Spleen (tissue), 11 donors: ENCODE measurements at regions not wholly inside any gene's neighbourhood (a gene's known extent, or its start where the extent isn't known, plus 50 kb on each side); places are given as distances from the start of the nearest gene placed in this dataset.
"Not testable (repeated sequence)": the region's sequence is repeated elsewhere in the genome, so short reads cannot be mapped to it uniquely, and the experiment has no call there.

Experiments
- DNase-seq: peaks from one replicate; pipeline ENCODE4 v3.0.0-alpha.2; 2020
- H3K27ac ChIP-seq, 8 donors: fragments of 200-600 bp; sonication (generic) in 7 of 8; 1 replicate in 4 of 8; 2 replicates in 4 of 8; pipeline versions ENCODE4 v1.5.0 to v1.8.0; 2016 to 2021; ENCODE audit warnings: inconsistent platforms in 4 of 8, mild to moderate bottlenecking in 4 of 8, moderate library complexity in 1 of 8
- H3K27me3 ChIP-seq, 7 donors: fragments of 200-600 bp; sonication (generic) in 6 of 7; replicated peaks in 1 of 7; 1 replicate in 4 of 7; 2 replicates in 3 of 7; pipeline versions ENCODE4 v1.5.0 to v1.8.0; 2016 to 2021; ENCODE audit warnings: inconsistent platforms in 3 of 7, mild to moderate bottlenecking in 1 of 7
- H3K36me3 ChIP-seq, 6 donors: fragments of 200-600 bp; sonication (generic) in 5 of 6; 1 replicate in 4 of 6; 2 replicates in 2 of 6; pipeline versions ENCODE4 v1.5.0 to v1.8.0; 2016 to 2021; ENCODE audit warnings: inconsistent platforms in 2 of 6
- H3K4me1 ChIP-seq, 6 donors: fragments of 200-600 bp; sonication (generic) in 5 of 6; 1 replicate in 3 of 6; 2 replicates in 3 of 6; pipeline versions ENCODE4 v1.5.0 to v1.8.0; 2016 to 2021; ENCODE audit warnings: inconsistent platforms in 3 of 6
- H3K4me3 ChIP-seq, 8 donors: fragments of 200-600 bp; sonication (generic) in 7 of 8; 1 replicate in 4 of 8; 2 replicates in 4 of 8; pipeline versions ENCODE4 v1.5.0 to v1.8.0; 2016 to 2021; ENCODE audit warnings: inconsistent platforms in 4 of 8, mild to moderate bottlenecking in 4 of 8, moderate library complexity in 2 of 8
- H3K9me3 ChIP-seq, 8 donors: fragments of 200-600 bp; sonication (generic) in 7 of 8; 1 replicate in 4 of 8; 2 replicates in 4 of 8; pipeline versions ENCODE4 v1.5.0 to v1.8.0; 2016 to 2021; ENCODE audit warnings: inconsistent platforms in 4 of 8
- POLR2A ChIP-seq, 3 donors: fragments of 450-650 bp; IDR thresholded peaks; one replicate each; pipeline ENCODE4 v1.5.1; 2017; ENCODE audit warnings: antibody characterized with exemption in 3 of 3, mild to moderate bottlenecking in 1 of 3
- POLR2AphosphoS5 ChIP-seq, 3 donors: sonication (generic); formaldehyde crosslinking; IDR thresholded peaks; one replicate each; pipeline ENCODE4 v1.5.1; 2017; ENCODE audit warnings: antibody characterized with exemption in 3 of 3
- whole genome bisulfite sequencing, 5 donors: extraction: QIAGEN DNeasy Blood & Tissue Kit in 3 of 5; methylation state at CpG; one replicate each; pipeline versions ENCODE4 v1.1.5 to v1.1.7; 2013 to 2018; 5-methylcytosine and 5-hydroxymethylcytosine counted together
- intact Hi-C: fragments of 100-400 bp; cut with DNase I; formaldehyde crosslinking; loops from one replicate; pipeline ENCODE4 v1.15.0; 2023; ENCODE audit warnings: low total_unique reads
- TF ChIP-seq, protein P1 (sequence below), 11 experiments: fragments of 200-600 bp in 7 of 11; fragments of 450-650 bp in 4 of 11; sonication (generic) in 4 of 11; IDR thresholded peaks in 8 of 11; conservative IDR thresholded peaks in 3 of 11; 1 replicate in 7 of 11; 2 replicates in 4 of 11; pipeline versions ENCODE4 v1.4.0 to v1.8.0; 2016 to 2021; ENCODE audit warnings: antibody characterized with exemption in 11 of 11, inconsistent platforms in 4 of 11, mild to moderate bottlenecking in 1 of 11
- donor health status: healthy with polysubstance abuse.
- donor health status: DM: no; HTN: no; CAD: no; lungs with moderate emphysema.
- donor health status: DM: no; HTN: no; CAD: no.
- donor health status: Bipolar disorder and iron deficiency.
- donor health status: healthy.
- donor health status: DM: no; HTN: no; CAD: no.
- donor health status: DM: yes; HTN: yes; CAD: no.

DNA sequence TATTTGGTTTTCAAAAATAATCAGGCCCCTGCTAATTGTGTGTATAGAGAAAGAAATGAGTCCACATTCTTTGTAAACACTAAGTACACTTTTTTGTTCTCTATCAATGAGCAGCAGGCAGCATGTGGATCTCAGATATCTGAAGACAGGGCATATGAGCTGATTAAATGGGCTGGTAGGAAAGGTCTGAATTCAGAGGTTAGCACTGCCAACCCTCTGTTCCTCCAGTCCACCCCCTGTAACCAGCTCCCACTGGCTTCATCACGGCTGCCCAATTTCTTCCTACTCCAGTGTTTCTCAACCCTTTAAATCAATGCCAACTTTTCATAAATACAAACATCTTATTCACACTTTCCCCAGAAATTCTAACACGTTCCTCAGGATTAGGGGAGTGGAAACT is 128.5 kb downstream of the TPBG start:
- DNase-seq, result no peak
- WGBS, 5 donors, result 56 to 68% (median 61%) methylated on average over 2 of the region's 2 CpGs
- no peak overlapping the region for H3K4me3 ChIP-seq
- H3K27me3 ChIP-seq, result no peaks in the 10 kb centered on the region
- TF ChIP-seq POLR2A (IDR thresholded peaks at IDR 0.05) (no peak), POLR2AphosphoS5 (IDR thresholded peaks at IDR 0.05) (no peak)
- TF ChIP-seq, protein P1, sequence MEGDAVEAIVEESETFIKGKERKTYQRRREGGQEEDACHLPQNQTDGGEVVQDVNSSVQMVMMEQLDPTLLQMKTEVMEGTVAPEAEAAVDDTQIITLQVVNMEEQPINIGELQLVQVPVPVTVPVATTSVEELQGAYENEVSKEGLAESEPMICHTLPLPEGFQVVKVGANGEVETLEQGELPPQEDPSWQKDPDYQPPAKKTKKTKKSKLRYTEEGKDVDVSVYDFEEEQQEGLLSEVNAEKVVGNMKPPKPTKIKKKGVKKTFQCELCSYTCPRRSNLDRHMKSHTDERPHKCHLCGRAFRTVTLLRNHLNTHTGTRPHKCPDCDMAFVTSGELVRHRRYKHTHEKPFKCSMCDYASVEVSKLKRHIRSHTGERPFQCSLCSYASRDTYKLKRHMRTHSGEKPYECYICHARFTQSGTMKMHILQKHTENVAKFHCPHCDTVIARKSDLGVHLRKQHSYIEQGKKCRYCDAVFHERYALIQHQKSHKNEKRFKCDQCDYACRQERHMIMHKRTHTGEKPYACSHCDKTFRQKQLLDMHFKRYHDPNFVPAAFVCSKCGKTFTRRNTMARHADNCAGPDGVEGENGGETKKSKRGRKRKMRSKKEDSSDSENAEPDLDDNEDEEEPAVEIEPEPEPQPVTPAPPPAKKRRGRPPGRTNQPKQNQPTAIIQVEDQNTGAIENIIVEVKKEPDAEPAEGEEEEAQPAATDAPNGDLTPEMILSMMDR (IDR thresholded peaks at IDR 0.05 in 8 of 11, conservative IDR thresholded peaks at IDR 0.05 in 3 of 11), result no peak
- H3K4me1 ChIP-seq, result no peaks in the 10 kb centered on the region
- intact Hi-C loops, result no loop called here
- peaks cover 0 to 36% (median 24%) of the 10 kb centered on the region in 8 donors for H3K9me3 ChIP-seq
- H3K27ac ChIP-seq, result no peak overlapping the region
- no peaks in the 10 kb centered on the region for H3K36me3 ChIP-seq

DNA sequence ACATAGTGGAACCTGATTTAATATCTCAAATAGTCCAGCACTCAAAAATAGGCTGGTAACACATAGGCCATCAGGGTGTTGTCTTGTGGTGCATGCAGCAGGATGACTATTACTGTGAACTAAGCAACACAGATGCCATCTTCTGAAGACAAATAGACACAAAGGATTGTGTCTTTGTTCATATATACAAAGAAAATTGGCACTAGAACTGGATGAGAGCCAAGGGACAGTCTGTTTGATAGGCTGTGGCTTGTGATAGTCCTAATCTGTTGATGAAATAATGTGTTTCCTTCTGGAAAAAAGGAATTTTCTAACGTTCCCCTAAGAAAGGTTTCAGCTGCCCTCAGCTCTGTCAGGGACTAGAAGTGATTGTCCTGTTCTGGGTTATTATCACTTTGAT is 129.8 kb downstream of the TPBG start:
- no peak for DNase-seq
- TF ChIP-seq POLR2AphosphoS5 (IDR thresholded peaks at IDR 0.05), result no peak
- TF ChIP-seq POLR2A (IDR thresholded peaks at IDR 0.05), result no peak
- Histone ChIP-seq H3K4me3 (no peak overlapping the region), H3K9me3 (peaks cover 0 to 23% (median 11%) of the 10 kb centered on the region in 8 donors), H3K4me1 (no peaks in the 10 kb centered on the region), H3K27me3 (no peaks in the 10 kb centered on the region), H3K27ac (no peak overlapping the region), H3K36me3 (no peaks in the 10 kb centered on the region)
- intact Hi-C loops, result no loop called here
- WGBS, 5 donors, result 33 to 50% (median 39%) methylated on average over 1 of the region's 1 CpG

- intact Hi-C loops, result no loop called here
- no peak for DNase-seq
- TF ChIP-seq POLR2A (IDR thresholded peaks at IDR 0.05), result no peak
- TF ChIP-seq, protein P1 (IDR thresholded peaks at IDR 0.05 in 8 of 11, conservative IDR thresholded peaks at IDR 0.05 in 3 of 11), result no peak
- no peak for TF ChIP-seq POLR2AphosphoS5 (IDR thresholded peaks at IDR 0.05)
Measured at GRCh38 chr6:82494367-82494766, 130.8 kb downstream of the TPBG start.

GRCh38 chr6:82501901-82502300 is 138.3 kb downstream of the TPBG start:
- H3K4me3 ChIP-seq, DNase-seq, H3K27me3 ChIP-seq, H3K4me1 ChIP-seq, H3K36me3 ChIP-seq, H3K27ac ChIP-seq, H3K9me3 ChIP-seq, intact Hi-C loops: not testable (repeated sequence)
- WGBS, 5 donors, result 69 to 84% (median 79%) methylated on average over 5 of the region's 5 CpGs

More at GRCh38 chr6:82494367-82494766, 130.8 kb downstream of the TPBG start:
- Histone ChIP-seq H3K27me3 (no peaks in the 10 kb centered on the region), H3K9me3 (peaks cover 0 to 14% (median 3%) of the 10 kb centered on the region in 8 donors), H3K4me1 (no peaks in the 10 kb centered on the region), H3K27ac (no peak overlapping the region), H3K36me3 (no peaks in the 10 kb centered on the region), H3K4me3 (no peak overlapping the region)

- intact Hi-C loops, result no loop called here
- Histone ChIP-seq H3K9me3 (peaks cover 0 to 6% (median 0%) of the 10 kb centered on the region in 8 donors), H3K27me3 (no peaks in the 10 kb centered on the region), H3K4me1 (no peaks in the 10 kb centered on the region), H3K27ac (no peak overlapping the region), H3K36me3 (no peaks in the 10 kb centered on the region), H3K4me3 (no peak overlapping the region)
- no peak for TF ChIP-seq POLR2AphosphoS5 (IDR thresholded peaks at IDR 0.05)
- TF ChIP-seq POLR2A (IDR thresholded peaks at IDR 0.05), result no peak
- TF ChIP-seq, protein P1 (IDR thresholded peaks at IDR 0.05 in 8 of 11, conservative IDR thresholded peaks at IDR 0.05 in 3 of 11), result no peak
- DNase-seq, result no peak
- 48 to 67% (median 59%) methylated on average over 1 of the region's 1 CpG for WGBS, 5 donors
Measured at GRCh38 chr6:82506526-82506925, 142.9 kb downstream of the TPBG start.
